ENCODE measurements at regions not wholly inside any gene's neighbourhood (a gene's known extent, or its start where the extent isn't known, plus 50 kb on each side); places are given as distances from the start of the nearest gene placed in this dataset.

DNA sequence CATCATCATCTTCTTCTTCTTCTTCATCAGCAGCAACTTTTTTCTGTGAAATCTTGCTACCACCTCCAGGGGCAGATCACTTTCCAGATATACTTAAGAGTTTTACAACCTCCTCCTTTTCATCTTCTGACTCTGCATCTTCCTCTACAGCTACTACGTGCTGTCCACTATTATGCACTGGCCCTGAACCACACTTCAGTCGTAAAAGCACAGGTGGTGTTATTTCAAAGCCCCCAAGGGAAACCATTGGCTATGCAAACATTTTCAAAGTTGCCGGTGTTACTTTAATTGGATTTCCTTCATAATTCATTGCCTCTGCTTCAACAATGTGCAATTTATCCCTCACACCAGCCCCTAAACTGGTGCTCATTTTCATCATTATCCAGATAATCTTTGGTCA lies 75.0 kb downstream of the POLR1D start:
- Mint-ChIP-seq H3K27me3 (ENCODE audit: low read depth in 3 of 3) (peaks cover 0 to 14% (median 6%) of the 10 kb centered on the region in 3 donors), H3K27ac (no peak overlapping the region), H3K4me3 (no peak overlapping the region), H3K36me3 (no peaks in the 10 kb centered on the region), H3K4me1 (no peaks in the 10 kb centered on the region), H3K9me3 (peaks cover 6 to 20% (median 11%) of the 10 kb centered on the region in 7 donors)
- 86% methylated on average over 3 of the region's 3 CpGs for WGBS (ENCODE audit: insufficient coverage)
- Histone ChIP-seq H4K20me1 (ENCODE audit: insufficient read depth, low read length) (no peaks in the 10 kb centered on the region), H3K27me3 (ENCODE audit: control insufficient read depth in 2 of 2, insufficient read depth in 2 of 2, low read length in 2 of 2) (no peaks in the 10 kb centered on the region), H2AFZ (ENCODE audit: insufficient read depth, low read depth, low read length, poor library complexity, severe bottlenecking) (no peak overlapping the region), H3K79me2 (ENCODE audit: insufficient read depth, low read length) (no peaks in the 10 kb centered on the region), H3K4me3 (replicated peaks in 1 of 3; ENCODE audit: low read depth in 2 of 3, low read length in 3 of 3) (no peak overlapping the region), H3K4me1 (ENCODE audit: control insufficient read depth in 1 of 2, insufficient read depth in 2 of 2, low read length in 2 of 2) (no peaks in the 10 kb centered on the region), H3K9ac (ENCODE audit: insufficient read depth, low read length, poor library complexity, severe bottlenecking) (no peak overlapping the region), H3K9me3 (replicated peaks in 1 of 2; ENCODE audit: control insufficient read depth in 1 of 2, insufficient read depth in 1 of 2, low read length in 2 of 2) (peaks cover under 1 to 1% of the 10 kb centered on the region in 2 donors), H3K27ac (ENCODE audit: low read depth in 1 of 2, low read length in 2 of 2) (no peak overlapping the region), H3K36me3 (replicated peaks in 1 of 2; ENCODE audit: control insufficient read depth in 1 of 2, insufficient read depth in 2 of 2, low read length in 2 of 2) (no peaks in the 10 kb centered on the region), H3K4me2 (replicated peaks; ENCODE audit: extremely low read depth, low read length, poor library complexity, severe bottlenecking) (no peak overlapping the region)
- no peak for DNase-seq
- intact Hi-C loops (cut with micrococcal nuclease), result no loop called here
- TF ChIP-seq, protein P1, sequence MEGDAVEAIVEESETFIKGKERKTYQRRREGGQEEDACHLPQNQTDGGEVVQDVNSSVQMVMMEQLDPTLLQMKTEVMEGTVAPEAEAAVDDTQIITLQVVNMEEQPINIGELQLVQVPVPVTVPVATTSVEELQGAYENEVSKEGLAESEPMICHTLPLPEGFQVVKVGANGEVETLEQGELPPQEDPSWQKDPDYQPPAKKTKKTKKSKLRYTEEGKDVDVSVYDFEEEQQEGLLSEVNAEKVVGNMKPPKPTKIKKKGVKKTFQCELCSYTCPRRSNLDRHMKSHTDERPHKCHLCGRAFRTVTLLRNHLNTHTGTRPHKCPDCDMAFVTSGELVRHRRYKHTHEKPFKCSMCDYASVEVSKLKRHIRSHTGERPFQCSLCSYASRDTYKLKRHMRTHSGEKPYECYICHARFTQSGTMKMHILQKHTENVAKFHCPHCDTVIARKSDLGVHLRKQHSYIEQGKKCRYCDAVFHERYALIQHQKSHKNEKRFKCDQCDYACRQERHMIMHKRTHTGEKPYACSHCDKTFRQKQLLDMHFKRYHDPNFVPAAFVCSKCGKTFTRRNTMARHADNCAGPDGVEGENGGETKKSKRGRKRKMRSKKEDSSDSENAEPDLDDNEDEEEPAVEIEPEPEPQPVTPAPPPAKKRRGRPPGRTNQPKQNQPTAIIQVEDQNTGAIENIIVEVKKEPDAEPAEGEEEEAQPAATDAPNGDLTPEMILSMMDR (IDR thresholded peaks at IDR 0.05), result no peak

DNA sequence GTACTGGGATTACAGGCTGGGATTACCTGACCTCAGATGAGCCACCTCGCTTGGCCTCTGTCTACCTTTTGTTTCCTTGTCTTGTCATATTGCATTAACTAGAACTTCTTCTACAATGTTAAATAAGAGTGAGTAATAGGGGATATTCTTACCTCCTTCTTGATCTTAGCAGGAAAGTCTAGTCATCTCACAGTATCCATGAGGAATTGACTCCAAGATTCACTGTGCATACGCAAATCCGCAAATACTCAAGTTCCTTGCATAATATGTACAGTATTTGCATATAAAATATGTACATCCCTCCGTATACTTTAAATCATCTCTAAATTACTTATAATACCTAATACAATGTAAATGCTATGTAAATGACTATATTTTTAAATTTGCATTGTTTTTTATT lies 78.3 kb downstream of the POLR1D start:
- Histone ChIP-seq H3K9ac (ENCODE audit: insufficient read depth, low read length, poor library complexity, severe bottlenecking) (no peak overlapping the region), H4K20me1 (ENCODE audit: insufficient read depth, low read length) (no peaks in the 10 kb centered on the region), H3K36me3 (replicated peaks in 1 of 2; ENCODE audit: control insufficient read depth in 1 of 2, insufficient read depth in 2 of 2, low read length in 2 of 2) (no peaks in the 10 kb centered on the region), H3K27me3 (ENCODE audit: control insufficient read depth in 2 of 2, insufficient read depth in 2 of 2, low read length in 2 of 2) (no peaks in the 10 kb centered on the region), H3K4me2 (replicated peaks; ENCODE audit: extremely low read depth, low read length, poor library complexity, severe bottlenecking) (no peak overlapping the region), H3K4me3 (replicated peaks in 1 of 3; ENCODE audit: low read depth in 2 of 3, low read length in 3 of 3) (no peak overlapping the region), H3K27ac (ENCODE audit: low read depth in 1 of 2, low read length in 2 of 2) (no peak overlapping the region), H3K79me2 (ENCODE audit: insufficient read depth, low read length) (no peaks in the 10 kb centered on the region), H3K4me1 (ENCODE audit: control insufficient read depth in 1 of 2, insufficient read depth in 2 of 2, low read length in 2 of 2) (no peaks in the 10 kb centered on the region), H2AFZ (ENCODE audit: insufficient read depth, low read depth, low read length, poor library complexity, severe bottlenecking) (no peak overlapping the region), H3K9me3 (replicated peaks in 1 of 2; ENCODE audit: control insufficient read depth in 1 of 2, insufficient read depth in 1 of 2, low read length in 2 of 2) (peaks cover 2 to 14% of the 10 kb centered on the region in 2 donors)
- Mint-ChIP-seq H3K4me1 (no peaks in the 10 kb centered on the region), H3K4me3 (no peak overlapping the region), H3K9me3 (peaks cover 13 to 27% (median 22%) of the 10 kb centered on the region in 7 donors), H3K27me3 (ENCODE audit: low read depth in 3 of 3) (peaks cover 3 to 14% (median 4%) of the 10 kb centered on the region in 3 donors), H3K27ac (no peak overlapping the region), H3K36me3 (no peaks in the 10 kb centered on the region)
- intact Hi-C loops (cut with micrococcal nuclease), result no loop called here
- TF ChIP-seq, protein P1 (IDR thresholded peaks at IDR 0.05), result no peak
- DNase-seq, result no peak
- WGBS (ENCODE audit: insufficient coverage), result no CpG with 5 or more reads among the region's 4 CpGs
